Fibroblast of pulmonary artery (primary cell): ENCODE measurements at regions not wholly inside any gene's neighbourhood (a gene's known extent, or its start where the extent isn't known, plus 50 kb on each side); places are given as distances from the start of the nearest gene placed in this dataset.

Experiments used
- DNase-seq: peaks from one replicate; pipeline ENCODE4 v3.0.0-alpha.2; 2010; ENCODE audit warnings: low read depth
- H3K4me3 ChIP-seq: replicated peaks from 2 replicates; pipeline ENCODE4 v1.5.1; 2011; ENCODE audit warnings: low read depth, mild to moderate bottlenecking, control low read depth, low read length, moderate library complexity
- CTCF ChIP-seq: IDR thresholded peaks from 2 replicates; pipeline ENCODE4 v1.5.1; 2011; ENCODE audit warnings: mild to moderate bottlenecking, control low read depth, low read length, inconsistent platforms; ENCODE audit errors: missing control alignments

GRCh38 chrX:28085653-28086052 lies 104.4 kb upstream of the DCAF8L1 start:
- no peak for TF ChIP-seq CTCF
- H3K4me3 ChIP-seq = no peak overlapping the region
- DNase-seq = no peak

- no peak overlapping the region for H3K4me3 ChIP-seq
- DNase-seq = peak; percentile 34
- TF ChIP-seq CTCF = no peak
These were observed 77.7 kb upstream of the DCAF8L1 start for GRCh38 chrX:28058901-28059300.

GRCh38 chrX:28042826-28043564 lies 61.7 kb upstream of the DCAF8L1 start:
- no peak for TF ChIP-seq CTCF
- no peak for DNase-seq
- H3K4me3 ChIP-seq = no peak overlapping the region

- no peak overlapping the region for H3K4me3 ChIP-seq
- no peak for TF ChIP-seq CTCF
- DNase-seq = no peak
These were observed 61.0 kb upstream of the DCAF8L1 start for GRCh38 chrX:28042260-28042659.

GRCh38 chrX:28039258-28039657 lies 58.0 kb upstream of the DCAF8L1 start:
- no peak for DNase-seq
- H3K4me3 ChIP-seq = no peak overlapping the region
- TF ChIP-seq CTCF = no peak
